GM21786 (cell line): ENCODE measurements at regions not wholly inside any gene's neighbourhood (a gene's known extent, or its start where the extent isn't known, plus 50 kb on each side); places are given as distances from the start of the nearest gene placed in this dataset.

Source experiments
- ATAC-seq: cut with Tn5 transposase; IDR thresholded peaks from one replicate; pipeline ENCODE4 v1.9.1; 2021; ENCODE audit not compliant: unreplicated experiment

- ATAC-seq, result no peak
These were observed 57.1 kb upstream of the RNF152 start for GRCh38 chr18:61949946-61950345.

GRCh38 chr18:61948846-61949438 is 56.1 kb upstream of the RNF152 start:
- ATAC-seq, result no peak

GRCh38 chr18:61948281-61948741 is 55.5 kb upstream of the RNF152 start:
- ATAC-seq, result no peak

- no peak for ATAC-seq
These were observed 53.6 kb upstream of the RNF152 start for GRCh38 chr18:61946449-61946848.

GRCh38 chr18:61943175-61943964 is 50.6 kb upstream of the RNF152 start:
- no peak for ATAC-seq
